T1000 (cell line): ENCODE measurements at regions not wholly inside any gene's neighbourhood (a gene's known extent, or its start where the extent isn't known, plus 50 kb on each side); places are given as distances from the start of the nearest gene placed in this dataset.
"Not testable (repeated sequence)": the region's sequence is repeated elsewhere in the genome, so short reads cannot be mapped to it uniquely, and the experiment has no call there.

ENCODE experiments used
- DNase-seq: peaks from one replicate; lab custom pipeline; 2025; ENCODE audit warnings: mixed read lengths; lab: John Stamatoyannopoulos, UW

DNA sequence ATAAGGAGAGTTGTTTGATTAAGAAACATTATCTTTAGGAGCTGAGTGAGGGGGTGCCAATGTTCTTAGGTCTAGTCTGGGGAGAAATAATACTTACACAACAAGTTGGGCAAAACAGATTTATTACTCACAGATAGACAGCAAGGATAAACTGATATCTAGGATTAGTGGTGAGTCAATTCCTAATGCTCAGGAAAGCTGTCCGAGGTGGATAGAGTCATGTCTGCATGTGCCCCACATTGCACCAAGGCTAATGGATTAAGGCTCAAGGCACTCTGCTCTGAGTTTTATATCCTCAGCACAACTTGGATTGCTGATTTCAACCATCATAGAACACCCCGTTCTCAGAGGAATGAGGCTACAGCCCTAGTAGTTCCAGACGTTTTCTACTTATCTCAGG is 1042.3 kb downstream of the OTOL1 start:
- no peak for DNase-seq

DNA sequence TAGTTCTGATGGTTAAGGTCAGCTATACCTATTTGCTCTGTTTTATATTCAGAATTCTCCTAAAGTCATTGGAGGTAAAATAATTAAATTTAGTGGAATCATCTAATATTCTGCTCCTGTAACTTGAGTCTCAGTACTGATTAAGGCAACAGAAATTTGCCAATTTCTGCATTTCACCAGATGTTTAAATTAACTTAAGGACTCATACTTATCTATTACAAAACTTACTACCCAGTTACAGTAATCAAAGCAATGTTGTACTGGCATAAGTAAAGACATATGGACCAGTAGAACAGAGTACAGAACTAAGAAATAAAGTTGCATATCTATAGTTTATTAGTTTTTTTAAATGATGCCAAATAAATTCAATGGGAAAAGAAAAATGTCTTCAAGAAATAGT is 1043.8 kb downstream of the OTOL1 start:
- DNase-seq: no peak

GRCh38 chr3:162541923-162542322 is 1045.3 kb downstream of the OTOL1 start:
- DNase-seq: no peak

DNA sequence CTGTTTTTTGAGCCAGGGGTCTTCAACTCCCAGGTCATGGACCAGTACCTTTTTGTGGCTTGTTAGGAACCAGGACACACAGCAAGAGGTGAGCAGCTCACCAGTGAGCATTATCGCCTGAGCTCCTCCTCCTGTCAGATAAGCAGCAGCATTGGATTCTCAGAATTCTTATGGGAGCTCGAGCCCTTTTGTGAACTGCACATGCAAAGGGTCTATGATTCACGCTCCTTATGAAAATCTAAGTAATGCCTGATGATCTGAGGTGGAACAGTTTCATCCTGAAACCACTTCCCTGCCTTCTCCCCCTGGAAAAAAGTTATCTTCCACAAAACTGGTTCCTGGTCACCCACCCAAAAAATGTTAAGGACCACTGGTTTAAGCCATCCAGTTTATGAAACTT is 1047.6 kb downstream of the OTOL1 start:
- no peak for DNase-seq

GRCh38 chr3:162546910-162547309 is 1050.3 kb downstream of the OTOL1 start:
- no peak for DNase-seq

- DNase-seq: no peak
Measured at GRCh38 chr3:162547321-162547720, 1050.7 kb downstream of the OTOL1 start.

GRCh38 chr3:162555761-162556160 is 1059.2 kb downstream of the OTOL1 start:
- DNase-seq: no peak

DNA sequence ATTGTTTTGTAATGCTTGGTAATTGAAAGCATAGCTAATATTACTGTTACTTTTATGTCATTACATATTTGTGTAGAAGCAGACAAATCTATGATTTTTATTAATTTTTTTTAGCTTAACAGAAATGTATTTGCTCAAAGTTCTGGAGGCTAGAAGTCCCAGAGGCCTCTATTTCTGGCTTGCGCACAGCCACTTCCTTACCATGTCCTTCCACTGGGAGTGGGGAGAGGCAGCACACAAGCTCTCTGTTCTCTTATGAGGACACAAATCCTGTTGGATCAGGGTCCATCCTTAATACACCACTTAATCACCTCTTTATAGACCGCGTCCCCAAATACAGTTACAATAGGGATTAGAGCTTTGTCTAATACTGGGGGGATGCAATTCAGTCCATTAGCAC is 1061.4 kb downstream of the OTOL1 start:
- no peak for DNase-seq

- DNase-seq: no peak
Measured at GRCh38 chr3:162568706-162569105, 1072.1 kb downstream of the OTOL1 start.

DNA sequence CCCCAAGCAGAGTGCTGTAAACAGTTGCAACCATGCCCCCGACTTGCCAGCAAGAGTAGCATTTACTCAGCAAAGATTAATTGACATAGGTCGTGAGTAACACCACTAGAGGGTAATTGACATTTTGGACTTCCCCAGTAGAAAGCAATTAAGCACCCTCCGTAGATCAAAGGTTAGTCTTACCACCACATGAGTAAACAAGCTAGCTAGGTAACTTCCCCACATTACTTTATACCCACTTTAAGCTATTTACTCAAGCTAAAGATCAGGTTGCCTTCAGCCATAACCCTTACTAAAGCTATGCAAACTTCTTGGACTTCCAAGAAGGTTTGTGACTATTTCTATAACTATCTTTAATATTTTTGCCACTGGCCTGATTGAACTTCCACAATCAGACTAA is 1072.7 kb downstream of the OTOL1 start:
- DNase-seq: no peak

- DNase-seq: no peak
Measured at GRCh38 chr3:162584986-162585385, 1088.4 kb downstream of the OTOL1 start.

- no peak for DNase-seq
Measured at GRCh38 chr3:162586591-162586990, 1090.0 kb downstream of the OTOL1 start.

GRCh38 chr3:162597226-162597625 is 1100.6 kb downstream of the OTOL1 start:
- DNase-seq: no peak

DNA sequence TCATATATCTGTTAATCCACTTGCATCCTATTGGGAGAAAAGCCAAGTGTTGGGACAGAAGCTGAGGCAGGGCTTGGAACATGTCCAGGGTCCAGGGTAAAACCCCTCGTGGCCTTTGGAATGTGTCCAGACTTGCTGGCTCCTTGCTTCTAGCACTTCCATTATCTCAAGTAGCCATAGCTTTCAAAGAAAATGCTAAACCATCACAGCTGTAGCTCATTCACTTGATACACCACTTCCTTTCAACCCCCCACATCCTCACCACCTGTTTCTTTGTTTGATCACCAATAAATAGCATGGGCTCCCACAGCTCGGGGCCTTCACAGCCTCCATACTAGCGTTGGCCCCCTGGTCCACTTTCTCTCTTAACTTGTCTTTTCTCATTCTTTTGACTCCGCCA is 1101.9 kb downstream of the OTOL1 start:
- DNase-seq: not testable (repeated sequence)

DNA sequence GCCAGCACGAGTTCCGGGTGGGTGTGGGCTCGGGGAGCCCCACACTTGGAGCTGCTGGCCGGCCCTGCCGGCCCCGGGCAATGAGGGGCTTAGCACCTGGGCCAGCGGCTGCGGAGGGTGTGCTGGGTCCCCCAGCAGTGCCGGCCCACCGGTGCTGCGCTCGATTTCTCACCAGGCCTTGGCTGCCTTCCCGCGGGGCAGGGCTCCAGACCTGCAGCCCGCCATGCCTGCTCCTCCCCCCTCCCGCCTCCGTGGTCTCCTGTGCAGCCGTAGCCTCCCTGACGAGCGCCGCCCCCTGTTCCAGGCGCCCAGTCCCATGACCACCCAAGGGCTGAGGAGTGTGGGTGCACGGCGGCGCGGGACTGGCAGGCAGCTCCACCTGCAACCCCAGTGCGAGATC is 1103.1 kb downstream of the OTOL1 start:
- not testable (repeated sequence) for DNase-seq

DNA sequence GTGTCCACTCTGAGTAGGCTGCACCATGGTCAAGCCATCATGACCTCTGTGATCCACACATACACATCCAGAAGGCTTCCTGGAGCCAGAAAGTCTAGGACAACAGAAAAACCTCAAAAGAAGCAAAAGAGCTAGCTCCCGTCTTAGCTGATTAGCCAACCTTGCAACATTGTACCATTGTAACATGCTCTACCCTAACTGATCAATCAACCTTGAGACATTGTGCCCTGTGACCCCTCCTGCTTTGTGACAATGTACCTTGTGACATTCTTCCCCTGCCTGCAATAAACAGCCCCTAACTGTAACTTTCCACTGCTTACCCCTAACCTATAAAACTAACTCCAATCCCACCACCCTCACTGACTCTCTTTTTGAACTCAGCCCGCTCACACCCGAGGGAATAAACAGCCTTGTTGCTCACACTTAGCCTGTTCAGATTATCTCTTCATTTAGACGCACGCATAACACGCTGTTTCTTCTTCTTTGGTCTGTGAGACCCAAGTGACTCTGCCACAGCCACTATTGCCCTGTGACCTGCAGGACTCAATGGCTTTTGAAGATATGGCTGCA is 1104.6 kb downstream of the OTOL1 start:
- no peak for DNase-seq

- DNase-seq: no peak
Measured at GRCh38 chr3:162602619-162603018, 1106.0 kb downstream of the OTOL1 start.

DNA sequence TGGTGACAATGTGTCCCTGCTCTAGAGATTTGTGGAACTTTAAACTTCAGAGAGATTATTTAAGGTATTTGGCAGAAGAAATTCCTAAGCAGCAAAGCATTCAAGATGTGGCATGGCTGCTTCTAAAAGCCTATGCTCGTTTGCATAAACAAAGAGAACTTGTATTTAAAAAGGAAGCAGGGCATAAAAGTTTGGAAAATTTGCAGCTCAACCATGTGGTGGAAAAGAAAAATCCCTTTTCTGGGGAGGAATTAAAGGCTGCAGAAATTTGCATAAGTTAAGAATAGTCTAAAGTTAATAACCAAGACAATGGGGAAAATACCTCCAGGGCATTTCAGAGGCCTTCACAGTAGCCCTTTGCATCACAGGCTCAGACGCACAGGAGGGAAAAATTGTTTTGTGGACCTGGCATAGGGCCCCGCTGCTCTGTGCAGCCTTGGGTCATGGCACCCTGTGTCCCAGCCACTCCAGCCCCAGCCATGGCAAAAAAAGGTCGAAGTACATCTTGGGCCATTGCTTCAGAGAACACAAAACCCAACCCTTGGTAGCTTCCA is 1109.1 kb downstream of the OTOL1 start:
- no peak for DNase-seq

GRCh38 chr3:162610261-162610660 is 1113.7 kb downstream of the OTOL1 start:
- DNase-seq: no peak

GRCh38 chr3:162612991-162613390 is 1116.4 kb downstream of the OTOL1 start:
- DNase-seq: no peak

GRCh38 chr3:162626172-162626571 is 1129.6 kb downstream of the OTOL1 start:
- no peak for DNase-seq

- DNase-seq: no peak
Measured at GRCh38 chr3:162628531-162628930, 1131.9 kb downstream of the OTOL1 start.

DNA sequence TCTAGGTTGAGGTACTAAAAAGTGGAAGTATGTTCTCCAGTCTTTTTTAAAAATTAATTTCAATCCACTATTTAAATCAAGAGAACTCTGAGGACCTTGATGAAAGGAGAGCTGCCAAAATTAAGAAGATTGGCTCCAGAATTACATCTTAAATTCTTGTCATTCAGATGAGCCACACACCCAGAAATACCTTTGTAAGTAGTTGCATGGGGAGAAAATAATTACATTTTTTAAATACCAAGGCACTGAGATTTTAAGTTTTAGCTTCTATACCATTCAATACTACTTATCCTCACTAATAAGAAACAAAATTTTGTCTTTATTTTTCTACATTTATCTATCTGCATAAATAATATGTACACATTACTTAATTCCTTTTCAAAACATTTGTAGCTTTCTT is 1132.8 kb downstream of the OTOL1 start:
- DNase-seq: no peak

- no peak for DNase-seq
Measured at GRCh38 chr3:162632672-162633071, 1136.1 kb downstream of the OTOL1 start.
